OCI-LY1 (cell line): ENCODE measurements at regions not wholly inside any gene's neighbourhood (a gene's known extent, or its start where the extent isn't known, plus 50 kb on each side); places are given as distances from the start of the nearest gene placed in this dataset.

Experiments used
- H2AFZ ChIP-seq: fragments of 200-600 bp; sonication (generic), shearing (Covaris generic); 2 replicates; pipeline ENCODE4 v1.6.0; 2014; ENCODE audit warnings: antibody characterized with exemption, mild to moderate bottlenecking, low read length
- H3F3A ChIP-seq: fragments of 200-600 bp; sonication (generic), shearing (Covaris generic); 2 replicates; pipeline ENCODE4 v1.6.0; 2014; ENCODE audit warnings: mild to moderate bottlenecking, antibody characterized with exemption, low read length, moderate library complexity; ENCODE audit not compliant: insufficient read depth
- H3K27ac ChIP-seq: fragments of 200-600 bp; sonication (generic); 2 replicates; pipeline ENCODE4 v1.5.1; 2014; ENCODE audit warnings: low read length, mixed run types, mild to moderate bottlenecking, low read depth; ENCODE audit not compliant: poor library complexity, severe bottlenecking
- H3K27me3 ChIP-seq: fragments of 200-600 bp; sonication (generic); 2 replicates; pipeline ENCODE4 v1.6.0; 2014; ENCODE audit warnings: antibody characterized with exemption, mild to moderate bottlenecking, low read length, moderate library complexity; ENCODE audit not compliant: insufficient read depth
- H3K36me3 ChIP-seq: fragments of 200-600 bp; sonication (generic); 2 replicates; pipeline ENCODE4 v1.6.1; 2014; ENCODE audit warnings: mild to moderate bottlenecking, antibody characterized with exemption, low read length, moderate library complexity, mixed read lengths; ENCODE audit not compliant: insufficient read depth
- H3K4me1 ChIP-seq: fragments of 200-600 bp; sonication (generic); 2 replicates; pipeline ENCODE4 v1.5.1; 2014; ENCODE audit warnings: mild to moderate bottlenecking, low read length, moderate library complexity; ENCODE audit not compliant: insufficient read depth, severe bottlenecking
- H3K4me2 ChIP-seq: fragments of 200-600 bp; sonication (generic), shearing (Covaris generic); 2 replicates; pipeline ENCODE4 v1.6.1; 2014; ENCODE audit warnings: low read length
- H3K4me3 ChIP-seq: fragments of 200-600 bp; sonication (generic); 2 replicates; pipeline ENCODE4 v1.5.1; 2014; ENCODE audit warnings: low read length, low read depth, mild to moderate bottlenecking, mixed read lengths; ENCODE audit not compliant: poor library complexity, severe bottlenecking
- H3K79me2 ChIP-seq: fragments of 200-600 bp; shearing (Covaris generic); 2 replicates; pipeline ENCODE4 v1.6.1; 2016; ENCODE audit warnings: mixed run types, low read length, mixed read lengths; ENCODE audit not compliant: insufficient read depth
- H3K9ac ChIP-seq: fragments of 200-600 bp; sonication (generic), shearing (Covaris generic); 2 replicates; pipeline ENCODE4 v1.6.1; 2014; ENCODE audit warnings: mild to moderate bottlenecking, low read length, mixed read lengths
- H3K9me2 ChIP-seq: fragments of 200-600 bp; sonication (generic), shearing (Covaris generic); 2 replicates; pipeline ENCODE4 v1.6.1; 2014; ENCODE audit warnings: low read depth, mild to moderate bottlenecking, low read length, mixed read lengths
- H3K9me3 ChIP-seq: fragments of 200-600 bp; shearing (Covaris generic); 2 replicates; pipeline ENCODE4 v1.6.1; 2014; ENCODE audit warnings: low read length, mixed read lengths
- H4K20me1 ChIP-seq: fragments of 200-600 bp; sonication (generic), shearing (Covaris generic); 2 replicates; pipeline ENCODE4 v1.6.0; 2016; ENCODE audit warnings: mild to moderate bottlenecking, low read length; ENCODE audit not compliant: insufficient read depth
- CTCF ChIP-seq: fragments of 200-600 bp; sonication (generic), shearing (Covaris generic); IDR thresholded peaks from 2 replicates; pipeline ENCODE4 v1.5.1; 2017; ENCODE audit warnings: mild to moderate bottlenecking, antibody characterized with exemption, low read length, moderate library complexity, mixed read lengths
- EZH2 ChIP-seq: fragments of 200-600 bp; sonication (generic), shearing (Covaris generic); IDR thresholded peaks from 2 replicates; pipeline ENCODE4 v1.8.0; 2017; ENCODE audit warnings: borderline replicate concordance, mixed run types, mild to moderate bottlenecking, antibody characterized with exemption, low read length, moderate library complexity, mixed read lengths

- no peaks in the 10 kb centered on the region for H3K9me3 ChIP-seq
- H3F3A ChIP-seq = no peaks in the 10 kb centered on the region
- no peaks in the 10 kb centered on the region for H3K4me1 ChIP-seq
- no peak overlapping the region for H3K27ac ChIP-seq
- H3K36me3 ChIP-seq = no peaks in the 10 kb centered on the region
- no peak overlapping the region for H3K9ac ChIP-seq
- TF ChIP-seq CTCF = no peak
- TF ChIP-seq EZH2 = no peak
- no peak overlapping the region for H2AFZ ChIP-seq
- H4K20me1 ChIP-seq = no peaks in the 10 kb centered on the region
- H3K4me3 ChIP-seq = no peak overlapping the region
- H3K79me2 ChIP-seq = no peaks in the 10 kb centered on the region
- H3K27me3 ChIP-seq = no peaks in the 10 kb centered on the region
- H3K9me2 ChIP-seq = no peaks in the 10 kb centered on the region
- H3K4me2 ChIP-seq = no peak overlapping the region
Observed at GRCh38 chr11:44488165-44488965, 77.1 kb upstream of the CD82 start.

GRCh38 chr11:44493383-44493782, 72.1 kb upstream of the CD82 start:
- H3K4me1 ChIP-seq = no peaks in the 10 kb centered on the region
- no peak overlapping the region for H3K4me3 ChIP-seq
- no peaks in the 10 kb centered on the region for H3K9me3 ChIP-seq
- H3K27me3 ChIP-seq = peaks cover 5% of the 10 kb centered on the region; the same call in 1 of the 2 replicates
- no peak overlapping the region for H2AFZ ChIP-seq
- H3K9ac ChIP-seq = no peak overlapping the region
- H3K4me2 ChIP-seq = no peak overlapping the region
- no peaks in the 10 kb centered on the region for H3K36me3 ChIP-seq
- TF ChIP-seq CTCF (no peak), EZH2 (no peak)
- no peaks in the 10 kb centered on the region for H3K9me2 ChIP-seq
- no peaks in the 10 kb centered on the region for H3F3A ChIP-seq
- no peaks in the 10 kb centered on the region for H4K20me1 ChIP-seq
- no peaks in the 10 kb centered on the region for H3K79me2 ChIP-seq
- no peak overlapping the region for H3K27ac ChIP-seq

GRCh38 chr11:44493930-44494329, 71.5 kb upstream of the CD82 start:
- Histone ChIP-seq H3F3A (no peaks in the 10 kb centered on the region), H3K9me2 (no peaks in the 10 kb centered on the region), H2AFZ (no peak overlapping the region), H3K27ac (no peak overlapping the region), H3K4me3 (no peak overlapping the region), H3K79me2 (no peaks in the 10 kb centered on the region), H3K9ac (no peak overlapping the region), H3K27me3 (peaks cover 5% of the 10 kb centered on the region; the same call in 1 of the 2 replicates), H3K4me1 (no peaks in the 10 kb centered on the region), H4K20me1 (no peaks in the 10 kb centered on the region), H3K36me3 (no peaks in the 10 kb centered on the region), H3K4me2 (no peak overlapping the region), H3K9me3 (no peaks in the 10 kb centered on the region)
- TF ChIP-seq CTCF = no peak
- TF ChIP-seq EZH2 = no peak
